HG02759 (cell line): ENCODE measurements at regions not wholly inside any gene's neighbourhood (a gene's known extent, or its start where the extent isn't known, plus 50 kb on each side); places are given as distances from the start of the nearest gene placed in this dataset.

Experiments
- ATAC-seq: cut with Tn5 transposase; IDR thresholded peaks from one replicate; pipeline ENCODE4 v1.9.1; 2021; ENCODE audit warnings: mild to moderate bottlenecking, moderate library complexity; ENCODE audit not compliant: unreplicated experiment

DNA sequence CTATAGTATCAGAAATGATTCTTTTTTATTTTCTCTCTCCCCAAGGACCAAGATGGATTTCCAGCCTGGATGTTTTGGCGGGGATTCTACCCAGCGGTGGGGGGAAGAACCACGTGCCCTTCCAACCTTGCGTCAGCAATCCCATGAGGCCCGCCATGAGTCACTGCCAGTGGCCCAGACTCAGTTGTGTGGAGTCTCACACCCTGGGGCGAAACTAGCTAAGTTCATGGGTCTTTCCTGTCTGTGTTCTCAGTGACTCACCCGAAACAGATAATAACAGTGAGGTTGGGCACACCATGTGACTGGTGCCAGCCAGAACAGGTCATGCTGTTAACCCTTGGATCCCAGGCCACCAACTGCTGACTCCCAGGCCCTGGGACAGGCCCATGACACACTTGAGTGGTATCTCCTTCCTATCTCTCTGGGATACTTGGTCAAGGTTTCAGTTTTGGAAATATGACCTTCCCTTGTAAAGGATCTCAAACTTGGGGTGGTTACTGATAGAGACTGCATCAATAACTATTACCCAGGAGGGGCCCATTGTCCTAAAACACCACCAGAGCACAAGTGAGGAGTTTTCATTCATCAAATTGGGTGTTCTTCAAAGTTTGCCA, 98.0 kb upstream of the DUSP10 start:
- peak; percentile 85 for ATAC-seq

- ATAC-seq: peak; percentile 27
These were observed 97.4 kb upstream of the DUSP10 start for GRCh38 chr1:221839321-221839720.

GRCh38 chr1:221837896-221838295, 96.0 kb upstream of the DUSP10 start:
- no peak for ATAC-seq

- ATAC-seq: no peak
These were observed 93.0 kb upstream of the DUSP10 start for GRCh38 chr1:221834698-221835513.

DNA sequence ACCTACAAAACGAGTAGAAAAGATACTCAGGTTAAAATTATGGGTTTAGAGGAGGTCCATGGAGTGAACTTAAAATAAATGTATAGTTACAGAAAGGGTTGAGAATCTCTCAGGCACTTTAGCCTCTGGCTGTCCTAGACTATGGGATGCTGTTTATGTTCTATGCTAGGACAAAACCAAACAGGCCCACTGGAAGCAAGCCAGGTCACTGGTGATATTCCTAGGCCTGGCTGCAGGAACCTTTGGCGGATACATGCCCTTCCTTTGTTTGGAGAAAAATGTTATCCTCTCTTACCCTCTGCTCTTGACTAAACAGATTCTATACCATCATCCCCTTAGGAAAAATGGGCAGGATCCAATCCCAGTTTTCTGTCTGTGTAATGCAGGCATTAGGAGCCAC, 90.7 kb upstream of the DUSP10 start:
- no peak for ATAC-seq

GRCh38 chr1:221832151-221832550, 90.3 kb upstream of the DUSP10 start:
- no peak for ATAC-seq

GRCh38 chr1:221829327-221830015, 87.6 kb upstream of the DUSP10 start:
- ATAC-seq: no peak

DNA sequence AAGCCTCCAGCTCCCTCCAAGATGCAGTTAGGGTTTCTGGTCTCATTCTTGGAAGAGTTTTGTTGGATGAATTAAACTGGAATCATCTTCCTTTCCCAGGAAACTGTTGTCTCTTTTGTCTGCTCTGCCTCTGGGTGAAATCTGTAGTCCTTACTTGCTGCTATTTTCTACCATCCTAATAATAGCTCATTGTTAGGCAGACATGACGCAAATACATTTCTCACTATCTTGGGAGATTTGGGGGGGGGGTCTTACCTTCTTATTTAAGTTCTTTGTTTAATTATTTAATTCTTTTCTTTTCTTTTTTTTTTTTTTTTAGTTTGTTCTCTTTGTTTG, 85.4 kb upstream of the DUSP10 start:
- ATAC-seq: no peak

GRCh38 chr1:221824909-221825308, 83.0 kb upstream of the DUSP10 start:
- no peak for ATAC-seq

GRCh38 chr1:221824025-221824424, 82.1 kb upstream of the DUSP10 start:
- ATAC-seq: peak; percentile 49

DNA sequence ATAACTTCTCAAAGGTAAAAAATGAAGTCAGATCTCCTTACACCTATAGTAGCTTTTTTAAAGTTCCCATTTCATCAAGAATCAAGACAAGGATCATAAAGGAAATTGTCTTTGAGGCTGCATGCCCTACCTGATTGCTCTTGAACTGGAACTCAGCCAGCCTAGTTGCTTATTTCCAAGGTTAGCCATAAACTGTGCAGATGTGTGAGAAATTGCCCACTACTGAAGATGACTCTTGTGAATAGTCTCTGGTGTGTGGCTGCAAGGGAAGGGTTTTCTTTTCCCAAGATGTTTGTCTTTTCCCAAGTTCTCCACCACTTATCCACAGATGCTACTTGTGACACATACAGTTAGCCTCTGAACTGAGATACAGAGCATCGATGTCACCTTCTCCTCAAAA, 81.7 kb upstream of the DUSP10 start:
- ATAC-seq: peak; percentile 11

DNA sequence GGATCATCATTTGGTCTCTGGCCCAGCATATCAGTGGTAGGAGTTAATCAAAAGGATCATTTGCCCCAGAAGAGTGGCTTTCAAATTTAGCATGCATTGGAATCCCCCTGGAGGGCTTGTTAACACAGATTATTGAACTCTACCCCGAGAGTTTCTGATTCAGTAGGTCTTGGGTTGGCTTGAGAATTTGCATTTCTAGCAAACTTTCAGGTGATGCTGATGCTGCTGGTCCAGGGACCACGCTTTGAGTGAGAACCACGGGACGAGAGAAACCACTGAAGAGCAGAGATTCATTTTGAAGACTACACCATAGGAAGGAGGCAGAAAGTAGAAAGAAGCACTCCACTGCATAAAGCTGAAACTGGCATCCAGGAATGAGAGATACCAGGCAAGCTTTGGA, 81.3 kb upstream of the DUSP10 start:
- peak; percentile 69 for ATAC-seq

DNA sequence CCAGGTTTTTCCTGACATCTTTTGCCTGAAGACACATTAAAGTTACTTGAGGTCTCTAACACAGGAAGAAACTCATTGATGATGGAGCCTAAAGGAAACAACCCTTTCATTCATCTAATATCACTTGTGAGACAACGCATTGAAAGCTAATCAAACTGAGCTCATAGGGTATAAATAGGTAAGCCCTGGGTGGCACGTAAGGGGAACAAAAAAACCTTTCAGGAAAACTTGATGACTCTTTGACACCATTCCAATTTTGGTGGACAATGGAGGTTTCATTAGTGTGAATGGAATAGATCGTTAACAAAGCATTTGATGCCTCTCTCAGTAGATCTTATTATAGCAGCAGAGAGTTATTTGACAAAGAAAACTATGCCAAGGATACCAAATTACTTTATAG, 80.7 kb upstream of the DUSP10 start:
- no peak for ATAC-seq

- ATAC-seq: no peak
These were observed 75.0 kb upstream of the DUSP10 start for GRCh38 chr1:221816899-221817298.

- no peak for ATAC-seq
These were observed 73.8 kb upstream of the DUSP10 start for GRCh38 chr1:221815660-221816059.

GRCh38 chr1:221813887-221814286, 72.0 kb upstream of the DUSP10 start:
- no peak for ATAC-seq

DNA sequence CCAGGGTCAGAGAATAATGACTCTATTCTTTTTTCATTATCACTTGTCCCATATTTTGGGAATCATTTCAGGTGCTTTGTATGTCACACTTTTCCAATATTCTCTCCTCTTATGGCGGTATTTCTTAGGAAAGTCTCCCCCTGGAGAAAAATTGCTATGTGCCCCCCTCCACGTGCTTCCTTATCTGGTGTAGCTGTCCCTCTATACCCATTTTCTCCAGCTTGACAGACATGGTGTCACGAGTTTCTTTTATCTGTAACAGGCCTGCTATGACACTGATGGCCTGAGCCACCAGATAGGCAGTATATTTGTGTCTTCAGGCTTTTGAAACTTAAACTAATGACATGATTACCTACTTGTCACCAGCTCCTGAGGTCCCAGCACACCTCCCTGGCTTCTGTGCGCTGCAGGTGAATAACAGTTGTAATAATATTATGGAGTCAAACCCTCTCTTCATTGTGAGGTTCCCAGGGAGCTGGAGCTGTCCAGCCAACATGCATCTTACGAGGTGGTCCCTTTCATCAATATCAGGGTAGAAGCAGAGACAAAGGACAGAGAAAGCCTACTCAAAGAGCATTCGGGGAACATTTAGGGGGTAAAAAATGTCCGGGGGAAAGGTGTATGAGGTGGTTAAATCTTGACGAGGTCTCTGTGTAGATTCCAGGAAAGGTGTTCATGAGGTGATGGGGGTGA, 71.2 kb upstream of the DUSP10 start:
- no peak for ATAC-seq

DNA sequence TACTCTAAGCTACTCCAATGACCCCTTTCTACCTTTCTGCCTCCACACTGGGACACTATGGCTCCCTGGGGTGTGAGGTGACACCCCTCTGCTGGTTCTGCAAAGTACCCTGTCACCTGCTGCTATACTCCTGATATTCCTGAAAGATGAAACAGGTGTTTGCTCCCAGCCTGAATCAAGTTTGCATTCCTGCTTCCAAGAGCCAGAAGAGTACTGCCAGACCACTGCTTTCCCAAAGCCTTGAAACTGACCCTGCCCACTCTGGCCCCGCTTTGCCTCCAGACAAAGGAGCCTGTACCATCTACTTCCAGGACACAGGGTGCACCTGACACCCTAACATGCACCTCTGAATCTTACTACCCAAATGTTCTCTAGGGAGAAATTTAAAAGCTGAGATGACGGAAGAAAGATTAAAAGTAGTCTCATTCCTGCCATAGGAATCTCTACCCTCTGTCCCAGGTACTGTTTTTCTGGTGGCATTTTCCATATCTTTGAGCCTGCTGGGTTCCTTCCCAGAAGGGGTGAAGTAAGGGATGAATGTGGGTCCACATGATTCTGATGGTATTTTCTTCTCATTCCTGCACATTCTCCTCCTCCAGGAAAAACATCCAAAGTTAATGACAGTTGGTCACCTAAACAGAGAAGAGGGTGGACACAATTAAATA, 70.3 kb upstream of the DUSP10 start:
- no peak for ATAC-seq

- ATAC-seq: no peak
These were observed 68.5 kb upstream of the DUSP10 start for GRCh38 chr1:221810406-221810805.

DNA sequence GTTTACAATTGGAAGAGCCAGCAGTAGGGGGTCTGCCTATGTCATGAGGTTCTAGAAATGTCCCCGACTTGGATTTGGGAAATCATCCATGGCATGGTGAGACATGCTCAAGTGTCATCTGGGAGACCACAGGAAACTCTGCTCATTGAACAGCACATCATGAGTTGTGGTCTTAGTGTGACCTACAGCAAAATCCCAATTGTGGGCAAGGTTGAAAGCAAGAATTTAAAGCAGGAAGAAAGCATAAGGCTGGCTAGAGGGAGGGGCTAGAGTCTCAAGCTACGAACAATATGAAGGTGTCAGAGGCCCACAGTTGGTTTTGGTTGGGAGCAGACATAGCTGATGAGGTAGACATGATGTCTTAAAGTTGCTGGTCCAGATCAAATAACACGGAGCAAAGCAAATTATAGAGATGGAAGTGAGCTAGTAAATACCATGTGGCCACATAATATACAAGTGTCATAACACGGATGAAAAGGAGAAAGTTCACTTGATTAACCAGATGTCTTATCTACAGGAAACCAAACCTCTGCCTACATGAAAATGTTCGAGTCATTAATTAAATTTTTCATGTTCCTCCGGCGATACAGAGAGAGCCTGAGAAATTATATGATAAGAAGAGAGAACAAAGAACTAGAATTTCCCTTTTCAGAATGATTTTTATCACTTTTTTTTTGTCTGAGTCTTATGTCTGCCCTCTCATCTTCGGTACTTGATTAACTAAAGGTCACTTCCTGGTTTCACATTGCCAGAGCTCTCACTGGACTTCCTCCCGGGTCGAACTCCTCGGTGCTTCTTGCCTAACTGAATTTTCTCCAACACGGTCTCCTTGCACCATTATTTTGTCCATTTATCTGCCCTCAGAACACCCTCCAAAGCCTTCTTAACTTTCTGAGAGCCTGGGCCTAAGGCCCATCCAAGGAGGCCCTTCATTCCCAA, 67.5 kb upstream of the DUSP10 start:
- ATAC-seq: peak; percentile 36
